CD4-positive, alpha-beta T cell treated with Interleukin-4 for 1 hour (primary cell): ENCODE measurements at regions not wholly inside any gene's neighbourhood (a gene's known extent, or its start where the extent isn't known, plus 50 kb on each side); places are given as distances from the start of the nearest gene placed in this dataset.
"Not testable (repeated sequence)": the region's sequence is repeated elsewhere in the genome, so short reads cannot be mapped to it uniquely, and the experiment has no call there.

Experiments used
- DNase-seq, 2 donors: peaks; one replicate each; pipeline ENCODE4 v3.0.0-alpha.2; 2020 to 2022

- no peak for DNase-seq
These were observed 169.8 kb downstream of the LRIG3 start for GRCh38 chr12:58750484-58750883.

- DNase-seq, result no peak
These were observed 162.9 kb downstream of the LRIG3 start for GRCh38 chr12:58757422-58757821.

GRCh38 chr12:58759745-58760144 is 160.6 kb downstream of the LRIG3 start:
- DNase-seq, result not testable (repeated sequence)

- no peak for DNase-seq
These were observed 159.0 kb downstream of the LRIG3 start for GRCh38 chr12:58761308-58761707.

- DNase-seq, result no peak
These were observed 156.0 kb downstream of the LRIG3 start for GRCh38 chr12:58764100-58764953.

GRCh38 chr12:58765076-58765475 is 155.2 kb downstream of the LRIG3 start:
- no peak for DNase-seq

- no peak for DNase-seq
These were observed 154.4 kb downstream of the LRIG3 start for GRCh38 chr12:58765653-58766512.

GRCh38 chr12:58766513-58766870 is 153.8 kb downstream of the LRIG3 start:
- DNase-seq, result no peak

- DNase-seq, result no peak
These were observed 152.8 kb downstream of the LRIG3 start for GRCh38 chr12:58767496-58767895.

- DNase-seq, result no peak
These were observed 146.3 kb downstream of the LRIG3 start for GRCh38 chr12:58773986-58774385.

GRCh38 chr12:58774731-58775130 is 145.6 kb downstream of the LRIG3 start:
- DNase-seq, result no peak

- DNase-seq, result no peak
These were observed 144.9 kb downstream of the LRIG3 start for GRCh38 chr12:58775396-58775795.

- DNase-seq, result no peak
These were observed 144.2 kb downstream of the LRIG3 start for GRCh38 chr12:58776144-58776543.

GRCh38 chr12:58777815-58778214 is 142.5 kb downstream of the LRIG3 start:
- DNase-seq, result no peak

GRCh38 chr12:58781609-58782008 is 138.7 kb downstream of the LRIG3 start:
- no peak for DNase-seq

GRCh38 chr12:58787021-58787760 is 133.1 kb downstream of the LRIG3 start:
- no peak for DNase-seq

GRCh38 chr12:58794859-58795258 is 125.4 kb downstream of the LRIG3 start:
- DNase-seq, result no peak

- DNase-seq, result no peak
These were observed 124.5 kb downstream of the LRIG3 start for GRCh38 chr12:58795825-58796224.

- DNase-seq, result no peak
These were observed 118.3 kb downstream of the LRIG3 start for GRCh38 chr12:58801986-58802385.

- DNase-seq, result no peak
These were observed 116.4 kb downstream of the LRIG3 start for GRCh38 chr12:58803908-58804307.

- DNase-seq, result no peak
These were observed 115.6 kb downstream of the LRIG3 start for GRCh38 chr12:58804749-58805148.

GRCh38 chr12:58809064-58809607 is 111.2 kb downstream of the LRIG3 start:
- no peak for DNase-seq

GRCh38 chr12:58811346-58811745 is 109.0 kb downstream of the LRIG3 start:
- DNase-seq, result no peak
